ENCODE measurements at regions not wholly inside any gene's neighbourhood (a gene's known extent, or its start where the extent isn't known, plus 50 kb on each side); places are given as distances from the start of the nearest gene placed in this dataset.

DNA sequence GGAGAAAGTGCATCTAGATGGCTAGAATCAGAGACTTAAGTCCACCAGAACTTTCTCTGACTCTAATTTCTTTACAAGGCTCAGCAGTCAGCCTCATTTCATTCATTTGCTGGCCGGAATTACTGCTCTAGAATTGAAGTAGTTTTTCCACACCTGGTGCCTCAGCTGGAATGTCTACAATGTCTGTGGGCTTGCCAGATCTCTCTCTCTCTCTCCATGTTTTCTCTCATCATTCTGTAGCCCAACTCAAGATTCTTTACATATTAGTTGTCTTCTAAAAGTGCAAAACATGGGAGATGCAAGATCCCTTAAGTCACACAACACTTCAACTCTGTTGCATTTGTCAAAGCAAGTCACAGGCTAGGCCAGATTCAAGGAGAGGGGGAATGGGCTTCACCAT, 103.9 kb upstream of the TAF11L2 start:
- TF ChIP-seq, protein P1, sequence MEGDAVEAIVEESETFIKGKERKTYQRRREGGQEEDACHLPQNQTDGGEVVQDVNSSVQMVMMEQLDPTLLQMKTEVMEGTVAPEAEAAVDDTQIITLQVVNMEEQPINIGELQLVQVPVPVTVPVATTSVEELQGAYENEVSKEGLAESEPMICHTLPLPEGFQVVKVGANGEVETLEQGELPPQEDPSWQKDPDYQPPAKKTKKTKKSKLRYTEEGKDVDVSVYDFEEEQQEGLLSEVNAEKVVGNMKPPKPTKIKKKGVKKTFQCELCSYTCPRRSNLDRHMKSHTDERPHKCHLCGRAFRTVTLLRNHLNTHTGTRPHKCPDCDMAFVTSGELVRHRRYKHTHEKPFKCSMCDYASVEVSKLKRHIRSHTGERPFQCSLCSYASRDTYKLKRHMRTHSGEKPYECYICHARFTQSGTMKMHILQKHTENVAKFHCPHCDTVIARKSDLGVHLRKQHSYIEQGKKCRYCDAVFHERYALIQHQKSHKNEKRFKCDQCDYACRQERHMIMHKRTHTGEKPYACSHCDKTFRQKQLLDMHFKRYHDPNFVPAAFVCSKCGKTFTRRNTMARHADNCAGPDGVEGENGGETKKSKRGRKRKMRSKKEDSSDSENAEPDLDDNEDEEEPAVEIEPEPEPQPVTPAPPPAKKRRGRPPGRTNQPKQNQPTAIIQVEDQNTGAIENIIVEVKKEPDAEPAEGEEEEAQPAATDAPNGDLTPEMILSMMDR (IDR thresholded peaks at IDR 0.05), result no peak
- TF ChIP-seq POLR2A (IDR thresholded peaks at IDR 0.05), result no peak

Data from testis (tissue), 2 donors.